Liver (tissue), 8 donors: ENCODE measurements at regions not wholly inside any gene's neighbourhood (a gene's known extent, or its start where the extent isn't known, plus 50 kb on each side); places are given as distances from the start of the nearest gene placed in this dataset.
A peak's percentile ranks its signal among the peaks of the same experiment; 100 is the strongest.

Experiments
- DNase-seq: peaks from one replicate; pipeline ENCODE4 v3.0.0-alpha.2; 2017; ENCODE audit warnings: low spot score
- H3K27ac ChIP-seq, 2 donors: one replicate each; pipeline ENCODE4 v1.7.0; 2013; ENCODE audit warnings: inconsistent platforms in 2 of 2, low read length in 2 of 2, control low read depth in 1 of 2, low read depth in 1 of 2, mild to moderate bottlenecking in 1 of 2
- H3K27me3 ChIP-seq, 4 donors: one replicate each; pipeline versions ENCODE4 v1.6.1 to v1.7.0; 2013; ENCODE audit warnings: low read length in 3 of 4, inconsistent platforms in 1 of 4, mild to moderate bottlenecking in 1 of 4, moderate library complexity in 1 of 4; ENCODE audit not compliant: control insufficient read depth in 4 of 4, insufficient read depth in 4 of 4
- H3K36me3 ChIP-seq, 4 donors: one replicate each; pipeline versions ENCODE4 v1.6.1 to v1.7.0; 2013; ENCODE audit warnings: low read length in 3 of 4, mild to moderate bottlenecking in 3 of 4, low read depth in 1 of 4, moderate library complexity in 1 of 4; ENCODE audit not compliant: control insufficient read depth in 4 of 4, insufficient read depth in 3 of 4
- H3K4me1 ChIP-seq, 4 donors: one replicate each; pipeline versions ENCODE4 v1.6.1 to v1.7.0; 2013; ENCODE audit warnings: low read length in 3 of 4, mild to moderate bottlenecking in 3 of 4, moderate library complexity in 1 of 4; ENCODE audit not compliant: control insufficient read depth in 4 of 4, insufficient read depth in 4 of 4
- H3K4me3 ChIP-seq, 3 donors: one replicate each; pipeline versions ENCODE4 v1.6.1 to v1.7.0; 2013; ENCODE audit warnings: low read length in 3 of 3, control low read depth in 1 of 3, low read depth in 1 of 3, mild to moderate bottlenecking in 1 of 3
- H3K9ac ChIP-seq, 2 donors: one replicate each; pipeline ENCODE4 v1.7.0; 2013; ENCODE audit warnings: low read length in 2 of 2, mild to moderate bottlenecking in 2 of 2, moderate library complexity in 2 of 2, control low read depth in 1 of 2, low read depth in 1 of 2
- H3K9me3 ChIP-seq, 4 donors: one replicate each; pipeline versions ENCODE4 v1.6.1 to v1.7.0; 2013; ENCODE audit warnings: low read length in 3 of 4; ENCODE audit not compliant: control insufficient read depth in 4 of 4
- EGR1 ChIP-seq, 2 donors: IDR thresholded peaks; 2 replicates each; pipeline ENCODE4 v1.6.1; 2016 to 2018; ENCODE audit warnings: antibody characterized with exemption in 2 of 2, low read depth in 2 of 2
- FOXA1 ChIP-seq: IDR thresholded peaks from 2 replicates; pipeline ENCODE4 v1.6.1; 2016; ENCODE audit warnings: antibody characterized with exemption
- FOXA2 ChIP-seq: IDR thresholded peaks from 2 replicates; pipeline ENCODE4 v1.6.1; 2016; ENCODE audit warnings: antibody characterized with exemption
- GABPA ChIP-seq, 2 donors: IDR thresholded peaks in 1 of 2; conservative IDR thresholded peaks in 1 of 2; 2 replicates each; pipeline ENCODE4 v1.6.1; 2016; ENCODE audit warnings: antibody characterized with exemption in 2 of 2, mild to moderate bottlenecking in 1 of 2, moderate library complexity in 1 of 2
- HNF4A ChIP-seq, 2 donors: conservative IDR thresholded peaks; 2 replicates each; pipeline ENCODE4 v1.6.1; 2016; ENCODE audit warnings: antibody characterized with exemption in 2 of 2, mild to moderate bottlenecking in 2 of 2
- JUND ChIP-seq, 2 donors: IDR thresholded peaks; 2 replicates each; pipeline ENCODE4 v1.6.1; 2016; ENCODE audit warnings: antibody characterized with exemption in 2 of 2
- NR2F2 ChIP-seq: IDR thresholded peaks from 2 replicates; pipeline ENCODE4 v1.6.1; 2016; ENCODE audit warnings: antibody characterized with exemption
- RAD21 ChIP-seq, 2 donors: IDR thresholded peaks; 2 replicates each; pipeline ENCODE4 v1.6.1; 2016; ENCODE audit warnings: antibody characterized with exemption in 2 of 2, mild to moderate bottlenecking in 2 of 2
- RXRA ChIP-seq, 2 donors: IDR thresholded peaks; 2 replicates each; pipeline ENCODE4 v1.6.1; 2017 to 2018; ENCODE audit warnings: antibody characterized with exemption in 2 of 2, mild to moderate bottlenecking in 1 of 2
- SP1 ChIP-seq: IDR thresholded peaks from 2 replicates; pipeline ENCODE4 v1.6.1; 2018; ENCODE audit warnings: antibody characterized with exemption, mild to moderate bottlenecking
- TAF1 ChIP-seq: conservative IDR thresholded peaks from 2 replicates; pipeline ENCODE4 v1.6.1; 2016; ENCODE audit warnings: antibody characterized with exemption, mild to moderate bottlenecking
- YY1 ChIP-seq: IDR thresholded peaks from 2 replicates; pipeline ENCODE4 v1.6.1; 2016; ENCODE audit warnings: antibody characterized with exemption, mild to moderate bottlenecking
- WGBS: extraction: QIAGEN DNeasy Blood & Tissue Kit; methylation state at CpG from one replicate; pipeline ENCODE4 v1.1.7; 2013; 5-methylcytosine and 5-hydroxymethylcytosine counted together
- TF ChIP-seq, protein P1 (sequence below): fragments of 150-350 bp; IDR thresholded peaks from 2 replicates; pipeline ENCODE4 v1.5.1; 2017; ENCODE audit warnings: improper control_type of control experiment, low read depth, low read length; ENCODE audit not compliant: missing input control
- TF ChIP-seq, protein P2 (sequence below): IDR thresholded peaks from 2 replicates; pipeline ENCODE4 v1.6.1; 2016; ENCODE audit warnings: antibody characterized with exemption
- TF ChIP-seq, protein P3 (sequence below): IDR thresholded peaks from 2 replicates; pipeline ENCODE4 v1.6.1; 2016; ENCODE audit warnings: antibody characterized with exemption
- TF ChIP-seq, protein P4 (sequence below): IDR thresholded peaks from 2 replicates; pipeline ENCODE4 v1.6.1; 2016; ENCODE audit warnings: antibody characterized with exemption
- TF ChIP-seq, protein P5 (sequence below): IDR thresholded peaks from 2 replicates; pipeline ENCODE4 v1.6.1; 2016; ENCODE audit warnings: antibody characterized with exemption, mild to moderate bottlenecking
- donor health status: healthy.
- donor health status: healthy.
- donor health status: healthy.
- donor health status: healthy.
- donor health status: healthy.

DNA sequence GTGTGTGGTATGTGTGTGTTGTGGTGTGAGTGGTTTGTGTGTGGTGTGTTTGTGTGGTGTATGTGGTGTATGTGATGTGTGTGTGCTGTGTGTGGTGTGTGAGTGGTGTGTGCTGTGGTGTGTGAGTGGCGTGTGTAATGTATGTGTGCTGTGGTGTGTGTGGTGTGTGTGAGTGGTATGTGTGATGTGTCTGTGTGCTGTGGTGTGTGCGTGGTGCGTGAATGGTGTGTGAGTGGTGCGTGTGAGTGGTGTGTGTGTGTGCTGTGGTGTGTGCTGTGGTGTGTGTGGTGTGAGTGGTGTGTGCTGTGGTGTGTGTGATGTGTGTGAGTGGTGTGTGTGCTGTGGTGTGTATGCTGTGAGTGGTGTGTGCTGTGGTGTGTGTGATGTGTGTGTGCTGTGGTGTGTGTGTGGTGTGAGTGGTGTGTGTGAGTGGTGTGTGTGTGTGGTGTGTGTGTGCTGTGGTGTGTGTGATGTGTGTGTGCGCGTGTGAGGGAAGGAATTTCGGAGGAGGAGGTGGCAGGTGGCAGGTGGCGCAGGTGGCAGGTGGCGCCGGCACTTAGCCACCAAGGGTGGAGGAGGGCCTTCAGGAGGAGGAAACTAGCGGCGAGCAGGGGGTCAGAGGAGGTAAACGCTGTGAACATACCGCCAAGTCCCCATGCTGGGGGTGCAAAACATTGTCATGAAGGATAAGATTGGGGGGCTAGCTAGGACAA, 191.8 kb downstream of the MELK start (continued):
- TF ChIP-seq, protein P1, sequence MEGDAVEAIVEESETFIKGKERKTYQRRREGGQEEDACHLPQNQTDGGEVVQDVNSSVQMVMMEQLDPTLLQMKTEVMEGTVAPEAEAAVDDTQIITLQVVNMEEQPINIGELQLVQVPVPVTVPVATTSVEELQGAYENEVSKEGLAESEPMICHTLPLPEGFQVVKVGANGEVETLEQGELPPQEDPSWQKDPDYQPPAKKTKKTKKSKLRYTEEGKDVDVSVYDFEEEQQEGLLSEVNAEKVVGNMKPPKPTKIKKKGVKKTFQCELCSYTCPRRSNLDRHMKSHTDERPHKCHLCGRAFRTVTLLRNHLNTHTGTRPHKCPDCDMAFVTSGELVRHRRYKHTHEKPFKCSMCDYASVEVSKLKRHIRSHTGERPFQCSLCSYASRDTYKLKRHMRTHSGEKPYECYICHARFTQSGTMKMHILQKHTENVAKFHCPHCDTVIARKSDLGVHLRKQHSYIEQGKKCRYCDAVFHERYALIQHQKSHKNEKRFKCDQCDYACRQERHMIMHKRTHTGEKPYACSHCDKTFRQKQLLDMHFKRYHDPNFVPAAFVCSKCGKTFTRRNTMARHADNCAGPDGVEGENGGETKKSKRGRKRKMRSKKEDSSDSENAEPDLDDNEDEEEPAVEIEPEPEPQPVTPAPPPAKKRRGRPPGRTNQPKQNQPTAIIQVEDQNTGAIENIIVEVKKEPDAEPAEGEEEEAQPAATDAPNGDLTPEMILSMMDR: no peak
- TF ChIP-seq EGR1 (IDR thresholded peaks at IDR 0.05; ENCODE audit: low read depth in 2 of 2): no peak
- TF ChIP-seq RAD21 (IDR thresholded peaks at IDR 0.05): no peak
- no peak for TF ChIP-seq SP1
- TF ChIP-seq RXRA (IDR thresholded peaks at IDR 0.05): no peak
- no peak for TF ChIP-seq YY1

DNA sequence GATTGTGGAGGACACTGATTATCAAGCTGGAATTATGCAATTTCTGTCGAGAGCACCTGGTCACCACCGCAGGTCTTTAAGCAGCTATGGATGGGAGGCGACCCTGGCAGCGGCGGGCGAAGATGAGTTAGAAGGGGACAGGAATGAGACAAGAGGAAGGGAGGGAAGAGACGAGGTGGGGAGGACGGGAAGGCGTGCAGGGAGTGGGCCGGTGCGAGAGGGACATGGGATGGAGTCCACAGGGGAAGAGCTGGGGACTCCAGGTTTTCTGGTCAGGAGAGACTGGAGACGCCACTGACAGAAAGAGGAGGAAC, 192.3 kb downstream of the MELK start:
- no peak for DNase-seq
- peaks cover 2 to 6% (median 3%) of the 10 kb centered on the region in 4 donors for H3K27me3 ChIP-seq
- no peaks in the 10 kb centered on the region for H3K4me1 ChIP-seq
- H3K27ac ChIP-seq: no peak overlapping the region
- H3K9ac ChIP-seq: no peak overlapping the region
- WGBS: 77% methylated on average over 12 of the region's 12 CpGs
- TF ChIP-seq SP1: no peak
- H3K4me3 ChIP-seq: no peak overlapping the region
- no peaks in the 10 kb centered on the region for H3K36me3 ChIP-seq
- no peaks in the 10 kb centered on the region for H3K9me3 ChIP-seq

DNA sequence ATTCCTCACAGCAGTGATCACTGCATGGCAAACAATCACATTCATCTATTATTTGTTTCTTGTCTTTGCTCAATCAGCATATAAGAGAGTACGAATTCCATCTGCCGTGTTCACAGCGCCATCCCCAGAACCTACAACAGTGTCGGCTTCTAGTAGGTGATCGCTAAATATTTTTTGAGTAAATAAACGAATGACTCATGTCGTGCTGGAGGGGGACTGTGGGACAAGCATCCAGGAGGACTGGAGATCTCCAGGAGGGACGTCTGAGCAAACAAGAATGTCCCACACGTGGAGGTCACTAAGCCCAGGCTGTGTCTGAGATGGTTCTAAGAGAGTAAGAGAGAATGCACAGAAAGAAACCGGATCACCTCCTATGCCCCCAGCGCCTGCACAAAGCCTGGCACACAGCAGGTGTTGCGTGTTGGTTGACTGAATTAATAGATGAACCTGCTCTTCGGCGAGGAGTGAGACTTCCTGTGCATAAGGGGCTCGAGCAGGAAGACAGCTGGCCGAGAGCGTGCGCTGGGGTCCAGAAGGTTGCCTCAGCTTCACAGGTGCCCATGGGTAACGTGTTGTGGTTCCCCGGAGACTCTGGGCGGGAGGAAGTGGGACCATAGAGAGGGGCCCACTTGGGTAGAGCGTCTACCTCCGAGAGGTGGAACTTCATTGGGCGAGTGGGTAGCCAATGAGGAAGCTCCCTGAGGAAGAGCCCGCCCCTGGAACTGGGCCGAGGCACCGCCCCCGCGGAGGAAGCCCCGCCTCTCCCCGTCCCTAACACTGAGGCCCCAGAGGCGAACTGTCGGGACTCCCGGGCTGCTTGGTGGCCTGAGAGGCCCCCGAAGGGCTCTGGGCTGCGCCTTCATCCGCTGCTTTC, 193.0 kb downstream of the MELK start:
- peak overlapping the region in 1 of 3 donors; percentile 27 for H3K4me3 ChIP-seq
- WGBS: 18% methylated on average over 37 of the region's 37 CpGs
- no peaks in the 10 kb centered on the region for H3K9me3 ChIP-seq
- H3K27me3 ChIP-seq: peaks cover 3 to 8% (median 4%) of the 10 kb centered on the region in 4 donors
- no peaks in the 10 kb centered on the region for H3K4me1 ChIP-seq
- no peak overlapping the region for H3K27ac ChIP-seq
- TF ChIP-seq RAD21 (IDR thresholded peaks at IDR 0.05) (no peak), YY1 (no peak), TAF1 (no peak), FOXA1 (no peak), FOXA2 (no peak), JUND (IDR thresholded peaks at IDR 0.05) (no peak), NR2F2 (no peak), EGR1 (IDR thresholded peaks at IDR 0.05; ENCODE audit: low read depth in 2 of 2) (no peak), HNF4A (conservative IDR thresholded peaks at IDR 0.05) (no peak), SP1 (no peak), GABPA (IDR thresholded peaks at IDR 0.05 in 1 of 2, conservative IDR thresholded peaks at IDR 0.05 in 1 of 2) (no peak)
- TF ChIP-seq, protein P2, sequence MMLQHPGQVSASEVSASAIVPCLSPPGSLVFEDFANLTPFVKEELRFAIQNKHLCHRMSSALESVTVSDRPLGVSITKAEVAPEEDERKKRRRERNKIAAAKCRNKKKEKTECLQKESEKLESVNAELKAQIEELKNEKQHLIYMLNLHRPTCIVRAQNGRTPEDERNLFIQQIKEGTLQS: no peak
- TF ChIP-seq, protein P3, sequence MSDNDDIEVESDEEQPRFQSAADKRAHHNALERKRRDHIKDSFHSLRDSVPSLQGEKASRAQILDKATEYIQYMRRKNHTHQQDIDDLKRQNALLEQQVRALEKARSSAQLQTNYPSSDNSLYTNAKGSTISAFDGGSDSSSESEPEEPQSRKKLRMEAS: no peak
- TF ChIP-seq, protein P4, sequence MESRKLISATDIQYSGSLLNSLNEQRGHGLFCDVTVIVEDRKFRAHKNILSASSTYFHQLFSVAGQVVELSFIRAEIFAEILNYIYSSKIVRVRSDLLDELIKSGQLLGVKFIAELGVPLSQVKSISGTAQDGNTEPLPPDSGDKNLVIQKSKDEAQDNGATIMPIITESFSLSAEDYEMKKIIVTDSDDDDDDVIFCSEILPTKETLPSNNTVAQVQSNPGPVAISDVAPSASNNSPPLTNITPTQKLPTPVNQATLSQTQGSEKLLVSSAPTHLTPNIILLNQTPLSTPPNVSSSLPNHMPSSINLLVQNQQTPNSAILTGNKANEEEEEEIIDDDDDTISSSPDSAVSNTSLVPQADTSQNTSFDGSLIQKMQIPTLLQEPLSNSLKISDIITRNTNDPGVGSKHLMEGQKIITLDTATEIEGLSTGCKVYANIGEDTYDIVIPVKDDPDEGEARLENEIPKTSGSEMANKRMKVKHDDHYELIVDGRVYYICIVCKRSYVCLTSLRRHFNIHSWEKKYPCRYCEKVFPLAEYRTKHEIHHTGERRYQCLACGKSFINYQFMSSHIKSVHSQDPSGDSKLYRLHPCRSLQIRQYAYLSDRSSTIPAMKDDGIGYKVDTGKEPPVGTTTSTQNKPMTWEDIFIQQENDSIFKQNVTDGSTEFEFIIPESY: no peak
- TF ChIP-seq, protein P5, sequence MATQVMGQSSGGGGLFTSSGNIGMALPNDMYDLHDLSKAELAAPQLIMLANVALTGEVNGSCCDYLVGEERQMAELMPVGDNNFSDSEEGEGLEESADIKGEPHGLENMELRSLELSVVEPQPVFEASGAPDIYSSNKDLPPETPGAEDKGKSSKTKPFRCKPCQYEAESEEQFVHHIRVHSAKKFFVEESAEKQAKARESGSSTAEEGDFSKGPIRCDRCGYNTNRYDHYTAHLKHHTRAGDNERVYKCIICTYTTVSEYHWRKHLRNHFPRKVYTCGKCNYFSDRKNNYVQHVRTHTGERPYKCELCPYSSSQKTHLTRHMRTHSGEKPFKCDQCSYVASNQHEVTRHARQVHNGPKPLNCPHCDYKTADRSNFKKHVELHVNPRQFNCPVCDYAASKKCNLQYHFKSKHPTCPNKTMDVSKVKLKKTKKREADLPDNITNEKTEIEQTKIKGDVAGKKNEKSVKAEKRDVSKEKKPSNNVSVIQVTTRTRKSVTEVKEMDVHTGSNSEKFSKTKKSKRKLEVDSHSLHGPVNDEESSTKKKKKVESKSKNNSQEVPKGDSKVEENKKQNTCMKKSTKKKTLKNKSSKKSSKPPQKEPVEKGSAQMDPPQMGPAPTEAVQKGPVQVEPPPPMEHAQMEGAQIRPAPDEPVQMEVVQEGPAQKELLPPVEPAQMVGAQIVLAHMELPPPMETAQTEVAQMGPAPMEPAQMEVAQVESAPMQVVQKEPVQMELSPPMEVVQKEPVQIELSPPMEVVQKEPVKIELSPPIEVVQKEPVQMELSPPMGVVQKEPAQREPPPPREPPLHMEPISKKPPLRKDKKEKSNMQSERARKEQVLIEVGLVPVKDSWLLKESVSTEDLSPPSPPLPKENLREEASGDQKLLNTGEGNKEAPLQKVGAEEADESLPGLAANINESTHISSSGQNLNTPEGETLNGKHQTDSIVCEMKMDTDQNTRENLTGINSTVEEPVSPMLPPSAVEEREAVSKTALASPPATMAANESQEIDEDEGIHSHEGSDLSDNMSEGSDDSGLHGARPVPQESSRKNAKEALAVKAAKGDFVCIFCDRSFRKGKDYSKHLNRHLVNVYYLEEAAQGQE: no peak
- TF ChIP-seq, protein P1: no peak
- H3K36me3 ChIP-seq: no peaks in the 10 kb centered on the region
- DNase-seq: peak; percentile 85
- H3K9ac ChIP-seq: no peak overlapping the region
